Spleen (tissue), 11 donors: ENCODE measurements at regions not wholly inside any gene's neighbourhood (a gene's known extent, or its start where the extent isn't known, plus 50 kb on each side); places are given as distances from the start of the nearest gene placed in this dataset.
"Not testable (repeated sequence)": the region's sequence is repeated elsewhere in the genome, so short reads cannot be mapped to it uniquely, and the experiment has no call there.

Experiments used
- DNase-seq: peaks from one replicate; pipeline ENCODE4 v3.0.0-alpha.2; 2020
- H3K27ac ChIP-seq, 8 donors: fragments of 200-600 bp; sonication (generic) in 7 of 8; 1 replicate in 4 of 8; 2 replicates in 4 of 8; pipeline versions ENCODE4 v1.5.0 to v1.8.0; 2016 to 2021; ENCODE audit warnings: inconsistent platforms in 4 of 8, mild to moderate bottlenecking in 4 of 8, moderate library complexity in 1 of 8
- H3K27me3 ChIP-seq, 7 donors: fragments of 200-600 bp; sonication (generic) in 6 of 7; replicated peaks in 1 of 7; 1 replicate in 4 of 7; 2 replicates in 3 of 7; pipeline versions ENCODE4 v1.5.0 to v1.8.0; 2016 to 2021; ENCODE audit warnings: inconsistent platforms in 3 of 7, mild to moderate bottlenecking in 1 of 7
- H3K36me3 ChIP-seq, 6 donors: fragments of 200-600 bp; sonication (generic) in 5 of 6; 1 replicate in 4 of 6; 2 replicates in 2 of 6; pipeline versions ENCODE4 v1.5.0 to v1.8.0; 2016 to 2021; ENCODE audit warnings: inconsistent platforms in 2 of 6
- H3K4me1 ChIP-seq, 6 donors: fragments of 200-600 bp; sonication (generic) in 5 of 6; 1 replicate in 3 of 6; 2 replicates in 3 of 6; pipeline versions ENCODE4 v1.5.0 to v1.8.0; 2016 to 2021; ENCODE audit warnings: inconsistent platforms in 3 of 6
- H3K4me3 ChIP-seq, 8 donors: fragments of 200-600 bp; sonication (generic) in 7 of 8; 1 replicate in 4 of 8; 2 replicates in 4 of 8; pipeline versions ENCODE4 v1.5.0 to v1.8.0; 2016 to 2021; ENCODE audit warnings: inconsistent platforms in 4 of 8, mild to moderate bottlenecking in 4 of 8, moderate library complexity in 2 of 8
- H3K9me3 ChIP-seq, 8 donors: fragments of 200-600 bp; sonication (generic) in 7 of 8; 1 replicate in 4 of 8; 2 replicates in 4 of 8; pipeline versions ENCODE4 v1.5.0 to v1.8.0; 2016 to 2021; ENCODE audit warnings: inconsistent platforms in 4 of 8
- CTCF ChIP-seq, 11 experiments: fragments of 200-600 bp in 7 of 11; fragments of 450-650 bp in 4 of 11; sonication (generic) in 4 of 11; IDR thresholded peaks in 8 of 11; conservative IDR thresholded peaks in 3 of 11; 1 replicate in 7 of 11; 2 replicates in 4 of 11; pipeline versions ENCODE4 v1.4.0 to v1.8.0; 2016 to 2021; ENCODE audit warnings: antibody characterized with exemption in 11 of 11, inconsistent platforms in 4 of 11, mild to moderate bottlenecking in 1 of 11
- POLR2A ChIP-seq, 3 donors: fragments of 450-650 bp; IDR thresholded peaks; one replicate each; pipeline ENCODE4 v1.5.1; 2017; ENCODE audit warnings: antibody characterized with exemption in 3 of 3, mild to moderate bottlenecking in 1 of 3
- POLR2AphosphoS5 ChIP-seq, 3 donors: sonication (generic); formaldehyde crosslinking; IDR thresholded peaks; one replicate each; pipeline ENCODE4 v1.5.1; 2017; ENCODE audit warnings: antibody characterized with exemption in 3 of 3
- WGBS, 5 donors: extraction: QIAGEN DNeasy Blood & Tissue Kit in 3 of 5; methylation state at CpG; one replicate each; pipeline versions ENCODE4 v1.1.5 to v1.1.7; 2013 to 2018; 5-methylcytosine and 5-hydroxymethylcytosine counted together
- intact Hi-C: fragments of 100-400 bp; cut with DNase I; formaldehyde crosslinking; loops from one replicate; pipeline ENCODE4 v1.15.0; 2023; ENCODE audit warnings: low total_unique reads
- donor health status: healthy with polysubstance abuse.
- donor health status: DM: no; HTN: no; CAD: no; lungs with moderate emphysema.
- donor health status: DM: no; HTN: no; CAD: no.
- donor health status: Bipolar disorder and iron deficiency.
- donor health status: healthy.
- donor health status: DM: no; HTN: no; CAD: no.
- donor health status: DM: yes; HTN: yes; CAD: no.

GRCh38 chr12:131397493-131398181, 313.3 kb upstream of the SFSWAP start:
- peak; percentile 20 for DNase-seq
- WGBS, 5 donors, result 67 to 88% (median 72%) methylated on average over 5 of the region's 5 CpGs
- TF ChIP-seq POLR2AphosphoS5 (IDR thresholded peaks at IDR 0.05), result no peak
- no peak for TF ChIP-seq POLR2A (IDR thresholded peaks at IDR 0.05)
- no peak for TF ChIP-seq CTCF (IDR thresholded peaks at IDR 0.05 in 8 of 11, conservative IDR thresholded peaks at IDR 0.05 in 3 of 11)

GRCh38 chr12:131399000-131399399, 311.9 kb upstream of the SFSWAP start:
- intact Hi-C loops, result no loop called here
- H3K36me3 ChIP-seq, result no peaks in the 10 kb centered on the region
- TF ChIP-seq CTCF (IDR thresholded peaks at IDR 0.05 in 8 of 11, conservative IDR thresholded peaks at IDR 0.05 in 3 of 11) (no peak), POLR2AphosphoS5 (IDR thresholded peaks at IDR 0.05) (no peak), POLR2A (IDR thresholded peaks at IDR 0.05) (no peak)
- H3K4me3 ChIP-seq, result no peak overlapping the region
- no peak overlapping the region for H3K27ac ChIP-seq
- peaks cover 0 to 35% (median 29%) of the 10 kb centered on the region in 8 donors for H3K9me3 ChIP-seq
- no peaks in the 10 kb centered on the region for H3K27me3 ChIP-seq
- no peaks in the 10 kb centered on the region for H3K4me1 ChIP-seq
- no peak for DNase-seq

More at GRCh38 chr12:131397493-131398181, 313.3 kb upstream of the SFSWAP start:
- Histone ChIP-seq H3K4me3 (no peak overlapping the region), H3K27me3 (no peaks in the 10 kb centered on the region), H3K27ac (no peak overlapping the region), H3K9me3 (peaks cover 0 to 35% (median 29%) of the 10 kb centered on the region in 8 donors), H3K36me3 (no peaks in the 10 kb centered on the region), H3K4me1 (no peaks in the 10 kb centered on the region)
- intact Hi-C loops, result no loop called here

GRCh38 chr12:131400668-131401294, 310.1 kb upstream of the SFSWAP start:
- intact Hi-C loops, H3K4me1 ChIP-seq, H3K4me3 ChIP-seq, H3K27ac ChIP-seq, H3K36me3 ChIP-seq, H3K27me3 ChIP-seq: not testable (repeated sequence)
- H3K9me3 ChIP-seq, result peaks cover 0 to 33% (median 29%) of the 10 kb centered on the region in 8 donors
- peak; percentile 17 for DNase-seq
- 55 to 81% (median 71%) methylated on average over 2 to 4 of the region's 4 CpGs for WGBS, 5 donors

GRCh38 chr12:131401907-131402633, 308.8 kb upstream of the SFSWAP start:
- H3K27me3 ChIP-seq, result peaks cover 0 to 14% (median 0%) of the 10 kb centered on the region in 7 donors
- H3K36me3 ChIP-seq, H3K4me1 ChIP-seq, H3K4me3 ChIP-seq, intact Hi-C loops, H3K27ac ChIP-seq: not testable (repeated sequence)
- WGBS, 5 donors, result 49 to 78% (median 66%) methylated on average over 10 to 13 of the region's 13 CpGs
- peaks cover 0 to 20% (median 17%) of the 10 kb centered on the region in 8 donors for H3K9me3 ChIP-seq
- peak; percentile 28 for DNase-seq
